GM12878 (cell line): ENCODE measurements at regions not wholly inside any gene's neighbourhood (a gene's known extent, or its start where the extent isn't known, plus 50 kb on each side); places are given as distances from the start of the nearest gene placed in this dataset.

Experiments used
- ATAC-seq: fragments of 200-7000 bp; cut with Tn5 transposase; 3 replicates; pipeline ENCODE4 v1.9.1; 2020; ENCODE audit warnings: mild to moderate bottlenecking, moderate library complexity
- BruUV-seq: library from RNA; stranded (reverse); fragments of 400-500 nt; replicated peaks from 2 replicates; lab custom pipeline; 2021; lab: Mats Ljungman, UMichigan
- CTCF ChIA-PET: fragments of 300-600 bp; sonication (Branson Sonifier 250); formaldehyde crosslinking; extraction: SDS; loops from one replicate; lab custom pipeline; 2021; ENCODE audit warnings: inconsistent platforms; lab: Yijun Ruan, JAX
- POLR2A ChIA-PET: fragments of 350-600 bp; formaldehyde crosslinking; extraction: SDS; loops from one replicate; lab custom pipeline; 2021; ENCODE audit warnings: inconsistent platforms; lab: Charles Lee
- RAD21 ChIA-PET: fragments of 300-600 bp; sonication (Branson Sonifier 250); formaldehyde crosslinking; loops from one replicate; lab custom pipeline; 2023; ENCODE audit warnings: antibody characterized with exemption; ENCODE audit not compliant: unreplicated experiment; lab: Charles Lee
- SMC1A ChIA-PET: fragments of 300-600 bp; sonication (Branson Sonifier 250); formaldehyde crosslinking; loops from one replicate; lab custom pipeline; 2023; ENCODE audit not compliant: unreplicated experiment, uncharacterized antibody; lab: Charles Lee
- DNase-seq: peaks from one replicate; pipeline ENCODE4 v3.0.0-alpha.2; 2011; ENCODE audit warnings: low read depth, low spot score
- FAIRE-seq: peaks from 3 replicates; lab custom pipeline; 2011; peaks lifted over from hg19 to GRCh38; lab: Jason Lieb, UNC
- H2AFZ ChIP-seq: 2 replicates; pipeline ENCODE4 v1.6.0; 2011; ENCODE audit warnings: low read depth, low read length, control low read depth; ENCODE audit not compliant: control insufficient read depth
- H3K27ac ChIP-seq: 2 replicates; pipeline ENCODE4 v1.5.1; 2011; ENCODE audit warnings: control low read depth; ENCODE audit not compliant: control insufficient read depth, insufficient read depth
- H3K27me3 ChIP-seq, 2 experiments: replicated peaks in 1 of 2; 2 replicates each; pipeline versions ENCODE4 v1.6.0 to v1.6.1; 2011; ENCODE audit warnings: low read length in 1 of 2; ENCODE audit not compliant: control insufficient read depth in 2 of 2, insufficient read depth in 2 of 2
- H3K36me3 ChIP-seq, 2 experiments: 2 replicates each; pipeline ENCODE4 v1.5.1; 2011; ENCODE audit warnings: low read length in 1 of 2; ENCODE audit not compliant: control insufficient read depth in 2 of 2, insufficient read depth in 2 of 2
- H3K4me1 ChIP-seq: 2 replicates; pipeline ENCODE4 v1.6.1; 2011; ENCODE audit warnings: mild to moderate bottlenecking, low read length, moderate library complexity, mixed read lengths; ENCODE audit not compliant: control insufficient read depth, insufficient read depth
- H3K4me2 ChIP-seq: 2 replicates; pipeline ENCODE4 v1.6.0; 2011; ENCODE audit warnings: control low read depth; ENCODE audit not compliant: control insufficient read depth, insufficient read depth
- H3K4me3 ChIP-seq: fragments of 200-600 bp; sonication (generic); 2 replicates; pipeline ENCODE4 v1.5.1; 2016
- H3K79me2 ChIP-seq: 2 replicates; pipeline ENCODE4 v1.6.0; 2011; ENCODE audit warnings: low read length; ENCODE audit not compliant: control insufficient read depth, insufficient read depth
- H3K9ac ChIP-seq: 2 replicates; pipeline ENCODE4 v1.8.0; 2011; ENCODE audit warnings: low read length, control low read depth, mixed read lengths; ENCODE audit not compliant: control insufficient read depth, insufficient read depth
- H3K9me3 ChIP-seq: replicated peaks from 3 replicates; pipeline ENCODE4 v1.5.1; 2011; ENCODE audit warnings: mild to moderate bottlenecking, low read length; ENCODE audit not compliant: control insufficient read depth, insufficient read depth
- H4K20me1 ChIP-seq: 2 replicates; pipeline ENCODE4 v1.6.0; 2011; ENCODE audit not compliant: control insufficient read depth, insufficient read depth
- CEBPZ ChIP-seq: fragments of 150-350 bp; IDR thresholded peaks from 2 replicates; pipeline ENCODE4 v1.6.1; 2016; ENCODE audit warnings: low read depth, low read length
- FOXM1 ChIP-seq: IDR thresholded peaks from 2 replicates; pipeline ENCODE4 v1.6.1; 2012; ENCODE audit warnings: low read depth, mild to moderate bottlenecking, inconsistent platforms, low read length, moderate library complexity
- GATAD2B ChIP-seq: fragments of 450-650 bp; conservative IDR thresholded peaks from 2 replicates; pipeline ENCODE4 v1.6.1; 2017; ENCODE audit warnings: low read depth, mild to moderate bottlenecking, moderate library complexity
- KDM1A ChIP-seq: fragments of 200-600 bp; sonication (generic); IDR thresholded peaks from 2 replicates; pipeline ENCODE4 v1.6.1; 2016; ENCODE audit warnings: borderline replicate concordance
- NBN ChIP-seq: fragments of 450-650 bp; IDR thresholded peaks from 2 replicates; pipeline ENCODE4 v1.6.1; 2016
- NFYA ChIP-seq: IDR thresholded peaks from 2 replicates; pipeline ENCODE4 v1.6.1; 2011; ENCODE audit warnings: low read depth, mild to moderate bottlenecking, low read length, improper control_type of control experiment, borderline replicate concordance
- TBL1XR1 ChIP-seq: IDR thresholded peaks from 2 replicates; pipeline ENCODE4 v1.6.1; 2012; ENCODE audit warnings: low read depth, low read length, improper control_type of control experiment
- ZNF217 ChIP-seq: fragments of 450-650 bp; IDR thresholded peaks from 2 replicates; pipeline ENCODE4 v1.6.1; 2017; ENCODE audit warnings: antibody characterized with exemption, mild to moderate bottlenecking
- ZNF622 ChIP-seq: fragments of 450-650 bp; IDR thresholded peaks from 2 replicates; pipeline ENCODE4 v1.6.1; 2017; ENCODE audit warnings: mild to moderate bottlenecking, inconsistent platforms
- WGBS: methylation state at CpG from one replicate; pipeline ENCODE4 v1.1.6; 2016; ENCODE audit warnings: low lambda C conversion rate; ENCODE audit not compliant: insufficient replicate concordance, insufficient coverage; ENCODE audit errors: missing lambda C conversion rate; 5-methylcytosine and 5-hydroxymethylcytosine counted together
- in situ Hi-C: fragments of 300-500 bp; cut with MboI; formaldehyde crosslinking; loops from 9 replicates; pipeline ENCODE4 v1.14.3; 2018; ENCODE audit warnings: mixed read lengths
- intact Hi-C: fragments of 100-400 bp; cut with micrococcal nuclease; formaldehyde crosslinking; loops from one replicate; pipeline ENCODE4 v1.14.2; 2022; ENCODE audit not compliant: unreplicated experiment

GRCh38 chr12:39032448-39032847, 127.1 kb upstream of the CPNE8 start:
- intact Hi-C loops = no loop called here
- RAD21 ChIA-PET = no interaction called here
- Histone ChIP-seq H3K27ac (no peak overlapping the region), H3K9ac (no peak overlapping the region)
- no peak for FAIRE-seq
- no peak for ATAC-seq
- TF ChIP-seq CEBPZ (no peak), ZNF217 (no peak), ZNF622 (no peak), GATAD2B (no peak), KDM1A (no peak), FOXM1 (no peak), NBN (no peak), NFYA (no peak), TBL1XR1 (no peak)
- TF ChIP-seq, all 136 proteins: peak for 0
- ChIA-PET POLR2A (no interaction called here), SMC1A (no interaction called here), CTCF (no interaction called here)
- H3K27me3 ChIP-seq = no peaks in the 10 kb centered on the region
- no peak overlapping the region for H2AFZ ChIP-seq
- H3K79me2 ChIP-seq = no peaks in the 10 kb centered on the region
- no peak overlapping the region for H3K4me2 ChIP-seq
- no peak overlapping the region for H3K4me3 ChIP-seq
- H3K4me1 ChIP-seq = no peaks in the 10 kb centered on the region
- DNase-seq = no peak
- no peaks in the 10 kb centered on the region for H3K9me3 ChIP-seq
- BruUV-seq = no TSS peak
- no peaks in the 10 kb centered on the region for H3K36me3 ChIP-seq
- H4K20me1 ChIP-seq = no peaks in the 10 kb centered on the region
- 44% methylated on average over 2 of the region's 2 CpGs for WGBS
- in situ Hi-C loops = no loop called here
